Peyer's patch (tissue), 4 donors: ENCODE measurements at regions not wholly inside any gene's neighbourhood (a gene's known extent, or its start where the extent isn't known, plus 50 kb on each side); places are given as distances from the start of the nearest gene placed in this dataset.

Experiments
- DNase-seq, 3 donors: peaks; one replicate each; pipeline ENCODE4 v3.0.0-alpha.2; 2017 to 2019
- H3K27ac ChIP-seq, 4 donors: fragments of 200-600 bp; sonication (generic); one replicate each; pipeline ENCODE4 v1.5.1; 2016 to 2019
- H3K27me3 ChIP-seq, 2 donors: fragments of 200-600 bp; sonication (generic); one replicate each; pipeline ENCODE4 v1.5.1; 2019
- H3K36me3 ChIP-seq, 3 donors: fragments of 200-600 bp; sonication (generic); one replicate each; pipeline ENCODE4 v1.5.1; 2016 to 2019
- H3K4me1 ChIP-seq, 4 donors: fragments of 200-600 bp; sonication (generic); one replicate each; pipeline ENCODE4 v1.5.1; 2016 to 2019
- H3K4me3 ChIP-seq, 4 donors: fragments of 200-600 bp; sonication (generic); 1 replicate in 3 of 4; 2 replicates in 1 of 4; pipeline ENCODE4 v1.5.1; 2016 to 2019; ENCODE audit warnings: mild to moderate bottlenecking in 1 of 4
- H3K9me3 ChIP-seq, 4 donors: fragments of 200-600 bp; sonication (generic); one replicate each; pipeline ENCODE4 v1.5.1; 2016 to 2019; ENCODE audit warnings: mild to moderate bottlenecking in 1 of 4
- CTCF ChIP-seq, 6 experiments: fragments of 450-650 bp in 4 of 6; fragments of 200-600 bp in 2 of 6; sonication (generic) in 1 of 6; IDR thresholded peaks; one replicate each; pipeline ENCODE4 v1.5.1; 2017 to 2019; ENCODE audit warnings: antibody characterized with exemption in 6 of 6, mild to moderate bottlenecking in 3 of 6, moderate library complexity in 1 of 6
- POLR2A ChIP-seq, 2 donors: fragments of 450-650 bp; IDR thresholded peaks; one replicate each; pipeline ENCODE4 v1.5.1; 2017; ENCODE audit warnings: antibody characterized with exemption in 2 of 2, mild to moderate bottlenecking in 2 of 2, moderate library complexity in 2 of 2

GRCh38 chrX:774536-774935 is 143.9 kb downstream of the SHOX start:
- H3K4me1 ChIP-seq, result no peaks in the 10 kb centered on the region
- no peak overlapping the region for H3K4me3 ChIP-seq
- H3K9me3 ChIP-seq, result no peaks in the 10 kb centered on the region
- no peaks in the 10 kb centered on the region for H3K27me3 ChIP-seq
- no peak for DNase-seq
- H3K27ac ChIP-seq, result no peak overlapping the region
- H3K36me3 ChIP-seq, result no peaks in the 10 kb centered on the region
- no peak for TF ChIP-seq POLR2A (IDR thresholded peaks at IDR 0.05)
- TF ChIP-seq CTCF (IDR thresholded peaks at IDR 0.05), result no peak

GRCh38 chrX:773292-774025 is 142.9 kb downstream of the SHOX start:
- Histone ChIP-seq H3K4me1 (no peaks in the 10 kb centered on the region), H3K27me3 (no peaks in the 10 kb centered on the region), H3K27ac (no peak overlapping the region), H3K36me3 (no peaks in the 10 kb centered on the region), H3K4me3 (no peak overlapping the region), H3K9me3 (no peaks in the 10 kb centered on the region)
- TF ChIP-seq POLR2A (IDR thresholded peaks at IDR 0.05) (no peak), CTCF (IDR thresholded peaks at IDR 0.05) (no peak)
- no peak for DNase-seq

- Histone ChIP-seq H3K27ac (no peak overlapping the region), H3K4me1 (no peaks in the 10 kb centered on the region), H3K9me3 (no peaks in the 10 kb centered on the region), H3K27me3 (no peaks in the 10 kb centered on the region), H3K4me3 (no peak overlapping the region), H3K36me3 (no peaks in the 10 kb centered on the region)
- TF ChIP-seq POLR2A (IDR thresholded peaks at IDR 0.05) (no peak), CTCF (IDR thresholded peaks at IDR 0.05) (no peak)
- no peak for DNase-seq
Measured at GRCh38 chrX:771536-771935, 140.9 kb downstream of the SHOX start.

GRCh38 chrX:769796-770195 is 139.2 kb downstream of the SHOX start:
- no peaks in the 10 kb centered on the region for H3K9me3 ChIP-seq
- H3K4me3 ChIP-seq, result no peak overlapping the region
- H3K27me3 ChIP-seq, result no peaks in the 10 kb centered on the region
- H3K36me3 ChIP-seq, result no peaks in the 10 kb centered on the region
- no peaks in the 10 kb centered on the region for H3K4me1 ChIP-seq
- TF ChIP-seq CTCF (IDR thresholded peaks at IDR 0.05) (no peak), POLR2A (IDR thresholded peaks at IDR 0.05) (no peak)
- H3K27ac ChIP-seq, result no peak overlapping the region
- DNase-seq, result no peak

GRCh38 chrX:768596-768995 is 138.0 kb downstream of the SHOX start:
- Histone ChIP-seq H3K4me3 (no peak overlapping the region), H3K27ac (no peak overlapping the region), H3K9me3 (no peaks in the 10 kb centered on the region), H3K36me3 (no peaks in the 10 kb centered on the region), H3K4me1 (no peaks in the 10 kb centered on the region), H3K27me3 (no peaks in the 10 kb centered on the region)
- TF ChIP-seq CTCF (IDR thresholded peaks at IDR 0.05) (no peak), POLR2A (IDR thresholded peaks at IDR 0.05) (no peak)
- DNase-seq, result no peak

- no peak for TF ChIP-seq CTCF (IDR thresholded peaks at IDR 0.05)
- H3K4me1 ChIP-seq, result no peaks in the 10 kb centered on the region
- H3K27me3 ChIP-seq, result no peaks in the 10 kb centered on the region
- H3K9me3 ChIP-seq, result no peaks in the 10 kb centered on the region
- DNase-seq, result no peak
- no peak overlapping the region for H3K27ac ChIP-seq
- H3K4me3 ChIP-seq, result no peak overlapping the region
- no peaks in the 10 kb centered on the region for H3K36me3 ChIP-seq
Measured at GRCh38 chrX:758917-759316, 128.3 kb downstream of the SHOX start.
